Stomach smooth muscle (tissue), 2 donors: ENCODE measurements at regions not wholly inside any gene's neighbourhood (a gene's known extent, or its start where the extent isn't known, plus 50 kb on each side); places are given as distances from the start of the nearest gene placed in this dataset.
"Not testable (repeated sequence)": the region's sequence is repeated elsewhere in the genome, so short reads cannot be mapped to it uniquely, and the experiment has no call there.

Experiments
- H3K27ac ChIP-seq: one replicate; pipeline ENCODE4 v1.7.0; 2013; ENCODE audit warnings: mild to moderate bottlenecking, low read length, inconsistent platforms
- H3K27me3 ChIP-seq, 2 donors: one replicate each; pipeline ENCODE4 v1.7.0; 2013; ENCODE audit warnings: low read length in 2 of 2; ENCODE audit not compliant: insufficient read depth in 2 of 2, control insufficient read depth in 1 of 2
- H3K36me3 ChIP-seq, 2 donors: one replicate each; pipeline ENCODE4 v1.7.0; 2013; ENCODE audit warnings: low read length in 2 of 2; ENCODE audit not compliant: control insufficient read depth in 2 of 2, insufficient read depth in 2 of 2
- H3K4me1 ChIP-seq: one replicate; pipeline ENCODE4 v1.7.0; 2013; ENCODE audit warnings: low read length; ENCODE audit not compliant: control insufficient read depth, insufficient read depth
- H3K4me3 ChIP-seq, 2 donors: one replicate each; pipeline ENCODE4 v1.7.0; 2013; ENCODE audit warnings: low read length in 2 of 2
- H3K9ac ChIP-seq, 2 donors: one replicate each; pipeline ENCODE4 v1.7.0; 2013; ENCODE audit warnings: low read length in 2 of 2, mild to moderate bottlenecking in 1 of 2
- H3K9me3 ChIP-seq, 2 donors: one replicate each; pipeline ENCODE4 v1.7.0; 2013; ENCODE audit warnings: low read length in 2 of 2; ENCODE audit not compliant: control insufficient read depth in 2 of 2
- donor health status: healthy.
- donor health status: Pancreatic carcinoma.

DNA sequence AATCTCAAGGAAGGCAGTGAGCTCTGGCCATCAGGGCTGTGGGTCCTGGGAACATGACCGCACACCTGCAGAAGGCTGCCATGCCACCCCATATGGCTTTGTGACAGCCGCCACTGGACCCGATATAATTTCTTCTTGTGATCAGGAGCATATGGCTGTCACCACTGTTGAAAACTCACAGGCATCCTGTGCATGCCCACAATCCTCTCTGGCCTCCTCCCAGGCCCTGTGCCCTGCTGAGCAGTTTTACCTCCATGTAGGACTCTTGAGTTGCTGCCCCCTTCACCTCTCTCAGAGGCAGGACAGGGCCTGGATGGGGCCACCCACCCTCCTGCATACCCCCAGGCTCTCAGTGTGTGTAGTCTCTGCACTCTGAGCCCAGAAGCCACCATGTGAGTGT, 391.9 kb upstream of the AKR1E2 start:
- Histone ChIP-seq H3K9ac (no peak overlapping the region), H3K4me1 (no peaks in the 10 kb centered on the region), H3K27ac (no peak overlapping the region), H3K9me3 (no peaks in the 10 kb centered on the region), H3K36me3 (no peaks in the 10 kb centered on the region), H3K4me3 (no peak overlapping the region), H3K27me3 (no peaks in the 10 kb centered on the region)

DNA sequence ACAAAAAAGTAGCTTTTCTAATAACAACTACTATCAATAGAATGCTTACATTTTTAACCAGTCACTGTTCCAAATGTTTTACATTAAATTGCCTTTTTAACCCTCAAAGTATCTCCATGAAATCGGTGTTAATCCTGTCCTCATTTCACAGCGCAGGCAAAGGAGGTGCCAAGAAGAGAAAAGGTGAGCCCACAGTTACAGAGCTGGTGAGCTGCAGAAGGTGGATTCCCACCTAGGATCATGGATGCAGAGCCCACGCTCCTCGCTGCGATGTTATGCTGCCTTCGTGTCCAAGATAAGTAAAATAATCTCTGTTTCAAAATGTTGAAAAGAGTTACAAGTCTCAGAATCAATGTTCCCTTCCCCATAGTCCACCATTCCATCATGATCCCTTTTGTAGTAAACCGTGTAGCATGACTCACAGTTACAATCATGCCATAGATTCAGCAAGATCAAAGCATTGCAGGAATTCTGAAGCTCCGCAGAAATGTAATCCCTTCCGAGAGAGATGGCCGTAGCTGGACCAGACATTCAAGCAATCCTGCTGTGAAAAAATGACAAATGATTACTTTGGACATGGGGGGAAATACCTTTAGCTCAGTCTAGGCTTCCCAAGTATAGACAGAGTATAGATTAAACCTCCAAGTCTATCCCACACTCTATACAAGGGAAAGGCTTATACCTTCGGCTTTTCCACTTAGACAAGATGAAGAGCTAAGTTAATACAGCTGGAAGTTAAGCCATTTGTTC, 394.7 kb upstream of the AKR1E2 start:
- no peaks in the 10 kb centered on the region for H3K27me3 ChIP-seq

DNA sequence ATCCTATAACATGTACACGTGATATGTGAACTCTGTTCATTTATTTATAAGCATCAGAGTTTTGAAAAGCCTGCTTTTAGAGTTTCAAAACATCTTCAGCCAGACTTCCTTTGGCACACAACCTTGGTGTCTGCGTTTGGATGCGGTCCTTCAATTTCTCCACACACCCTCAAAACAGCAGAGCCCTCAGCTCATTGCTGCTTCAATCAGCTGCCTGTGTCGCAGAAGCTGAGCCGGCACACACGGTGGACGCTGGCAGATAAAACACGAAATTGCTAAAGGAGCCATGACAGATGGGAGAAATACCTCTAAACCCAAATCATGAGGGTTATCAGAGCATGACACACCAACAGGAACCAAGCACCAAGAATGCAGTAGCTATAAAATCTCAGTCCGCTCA, 396.4 kb upstream of the AKR1E2 start:
- Histone ChIP-seq H3K27ac (no peak overlapping the region), H3K4me1 (no peaks in the 10 kb centered on the region), H3K9ac (no peak overlapping the region), H3K27me3 (no peaks in the 10 kb centered on the region), H3K4me3 (no peak overlapping the region), H3K9me3 (no peaks in the 10 kb centered on the region), H3K36me3 (no peaks in the 10 kb centered on the region)

More for the DNA sequence above, 394.7 kb upstream of the AKR1E2 start:
- Histone ChIP-seq H3K9ac (no peak overlapping the region), H3K4me3 (no peak overlapping the region), H3K27ac (no peak overlapping the region), H3K9me3 (no peaks in the 10 kb centered on the region), H3K36me3 (no peaks in the 10 kb centered on the region), H3K4me1 (no peaks in the 10 kb centered on the region)

DNA sequence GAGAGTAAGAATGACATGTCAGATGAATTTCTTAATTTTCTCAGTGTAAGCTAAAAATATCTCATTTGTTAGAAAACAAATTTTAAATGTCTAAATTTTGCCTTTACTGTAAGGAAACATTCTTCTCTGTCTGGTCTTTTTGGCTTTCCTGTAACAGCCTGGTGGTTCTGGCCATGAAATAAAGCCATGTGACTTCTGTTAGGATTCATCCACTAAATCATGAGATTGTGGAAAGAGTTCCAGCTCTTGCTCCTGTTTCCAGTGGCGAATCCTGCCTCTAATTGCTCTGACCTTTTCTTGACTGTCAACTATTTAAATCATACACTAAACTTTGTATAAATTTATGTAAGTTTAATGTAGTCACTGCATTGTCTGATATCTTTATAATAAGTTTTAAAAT, 398.5 kb upstream of the AKR1E2 start:
- Histone ChIP-seq H3K27ac (no peak overlapping the region), H3K36me3 (no peaks in the 10 kb centered on the region)

DNA sequence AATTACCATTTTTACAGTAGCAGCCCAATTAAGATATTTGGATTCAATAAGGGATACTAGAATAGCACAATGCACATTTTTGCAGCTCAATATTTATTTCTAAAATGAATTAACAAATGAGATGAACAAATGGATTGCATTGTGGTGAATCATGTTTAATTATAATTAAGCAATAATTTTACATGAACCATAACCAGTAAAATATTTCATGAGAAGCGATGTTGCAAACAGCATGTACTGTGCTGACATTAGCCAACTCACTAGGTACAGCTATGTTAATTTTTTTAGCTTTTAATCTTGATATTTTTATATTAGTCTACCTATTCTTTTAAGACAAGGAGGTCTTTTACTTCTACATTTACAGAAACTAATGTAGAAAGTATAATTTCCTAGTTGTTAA, 399.1 kb upstream of the AKR1E2 start:
- Histone ChIP-seq H3K27ac (no peak overlapping the region), H3K27me3 (no peaks in the 10 kb centered on the region), H3K4me1 (no peaks in the 10 kb centered on the region), H3K4me3 (no peak overlapping the region), H3K9me3 (no peaks in the 10 kb centered on the region), H3K9ac (no peak overlapping the region), H3K36me3 (no peaks in the 10 kb centered on the region)

More for the DNA sequence above, 398.5 kb upstream of the AKR1E2 start:
- H3K9ac ChIP-seq, result no peak overlapping the region
- H3K9me3 ChIP-seq, result no peaks in the 10 kb centered on the region
- H3K4me3 ChIP-seq, result no peak overlapping the region
- H3K4me1 ChIP-seq, result no peaks in the 10 kb centered on the region
- H3K27me3 ChIP-seq, result no peaks in the 10 kb centered on the region

DNA sequence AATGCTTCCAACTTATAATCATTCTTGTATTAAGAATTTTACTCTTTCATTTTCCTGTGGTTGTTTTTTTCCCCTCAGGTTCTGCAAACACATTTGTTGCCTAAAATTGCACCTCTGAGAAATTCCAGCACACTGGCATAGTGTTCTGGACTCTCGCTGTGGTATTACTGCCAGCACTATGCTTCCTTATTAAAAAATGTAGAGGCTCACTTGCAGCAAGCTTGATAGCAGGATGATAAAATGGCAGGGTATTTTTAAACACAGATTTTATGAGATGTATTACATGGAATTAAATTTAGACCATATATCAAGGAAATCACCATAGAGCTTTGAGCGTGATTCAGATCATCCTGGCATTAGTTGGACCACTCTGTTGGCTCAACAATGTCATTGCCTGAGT, 416.7 kb upstream of the AKR1E2 start:
- H3K4me1 ChIP-seq, result peaks cover 7% of the 10 kb centered on the region
- no peak overlapping the region for H3K4me3 ChIP-seq
- no peaks in the 10 kb centered on the region for H3K9me3 ChIP-seq
- H3K36me3 ChIP-seq, result no peaks in the 10 kb centered on the region
- H3K27me3 ChIP-seq, result no peaks in the 10 kb centered on the region
- H3K9ac ChIP-seq, result no peak overlapping the region
- H3K27ac ChIP-seq, result no peak overlapping the region

DNA sequence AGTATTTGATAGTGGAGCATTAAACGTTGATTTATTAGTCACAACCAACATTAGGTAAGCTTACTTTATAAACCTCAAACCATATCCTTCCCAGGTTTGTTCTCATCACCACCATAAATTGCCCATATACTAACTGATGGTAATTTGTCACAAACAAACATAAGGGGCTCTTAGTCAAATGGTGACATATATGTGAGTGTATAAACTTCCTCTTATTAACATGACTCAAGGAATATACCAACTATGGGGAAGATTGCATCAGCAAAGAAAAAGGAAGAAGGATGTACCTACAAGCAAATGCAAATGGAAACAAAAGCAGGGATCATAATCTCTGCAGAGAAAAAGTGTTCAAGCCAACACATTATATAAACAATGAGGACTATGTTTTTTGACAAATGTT, 418.2 kb upstream of the AKR1E2 start:
- no peaks in the 10 kb centered on the region for H3K9me3 ChIP-seq
- peaks cover 7% of the 10 kb centered on the region for H3K4me1 ChIP-seq
- no peaks in the 10 kb centered on the region for H3K36me3 ChIP-seq
- H3K4me3 ChIP-seq, result no peak overlapping the region
- H3K27ac ChIP-seq, result no peak overlapping the region
- H3K27me3 ChIP-seq, result no peaks in the 10 kb centered on the region
- H3K9ac ChIP-seq, result no peak overlapping the region

DNA sequence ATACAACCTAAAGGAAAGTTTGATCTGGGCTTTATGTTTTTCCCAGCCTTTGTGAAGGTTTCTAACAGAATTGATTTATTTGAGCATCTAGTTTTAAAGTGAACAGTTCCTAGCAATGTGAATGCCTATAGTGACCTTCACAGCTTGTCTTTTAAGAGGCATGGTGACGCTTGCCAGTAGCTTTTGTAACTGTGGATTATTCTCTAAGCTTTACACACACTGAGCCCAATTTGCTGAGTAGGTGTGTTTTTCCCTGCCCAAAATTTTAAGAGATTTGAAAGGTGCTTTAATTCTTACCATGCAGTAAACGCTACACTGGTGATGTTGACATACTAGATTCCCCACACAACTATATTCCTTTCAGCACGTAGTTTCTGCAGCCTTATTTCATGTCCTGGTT, 420.2 kb upstream of the AKR1E2 start:
- Histone ChIP-seq H3K4me1 (peaks cover 7% of the 10 kb centered on the region), H3K9ac (no peak overlapping the region), H3K27me3 (no peaks in the 10 kb centered on the region), H3K36me3 (no peaks in the 10 kb centered on the region), H3K4me3 (no peak overlapping the region), H3K27ac (no peak overlapping the region), H3K9me3 (no peaks in the 10 kb centered on the region)

DNA sequence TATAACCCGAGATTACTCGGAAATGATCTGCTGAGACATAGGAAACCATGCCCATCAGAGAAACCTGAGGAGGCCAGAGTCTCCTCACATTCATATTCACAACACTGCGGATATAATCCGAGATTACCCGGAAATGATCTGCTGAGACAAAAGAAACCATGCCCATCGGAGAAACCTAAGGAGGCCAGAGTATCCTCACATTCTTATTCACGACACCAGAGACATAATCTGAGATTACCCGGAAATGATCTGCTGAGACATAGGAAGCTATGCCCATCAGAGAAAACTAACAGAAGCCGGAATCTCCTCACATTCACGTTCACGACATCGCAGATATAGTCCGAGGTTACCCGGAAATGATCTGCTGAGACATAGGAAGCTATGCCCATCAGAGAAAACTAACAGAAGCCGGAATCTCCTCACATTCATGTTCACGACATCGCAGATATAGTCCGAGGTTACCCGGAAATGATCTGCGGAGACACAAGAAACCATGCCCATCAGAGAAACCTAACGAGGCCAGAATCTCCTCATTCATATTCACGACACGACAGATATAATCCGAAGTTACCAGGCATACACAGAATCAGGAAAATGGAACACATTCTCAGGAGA, 422.3 kb upstream of the AKR1E2 start:
- H3K4me1 ChIP-seq, result peaks cover 4% of the 10 kb centered on the region
- H3K9me3 ChIP-seq, result no peaks in the 10 kb centered on the region
- H3K27me3 ChIP-seq, result no peaks in the 10 kb centered on the region
- H3K27ac ChIP-seq, result no peak overlapping the region
- H3K36me3 ChIP-seq, result no peaks in the 10 kb centered on the region
- no peak overlapping the region for H3K4me3 ChIP-seq
- no peak overlapping the region for H3K9ac ChIP-seq

DNA sequence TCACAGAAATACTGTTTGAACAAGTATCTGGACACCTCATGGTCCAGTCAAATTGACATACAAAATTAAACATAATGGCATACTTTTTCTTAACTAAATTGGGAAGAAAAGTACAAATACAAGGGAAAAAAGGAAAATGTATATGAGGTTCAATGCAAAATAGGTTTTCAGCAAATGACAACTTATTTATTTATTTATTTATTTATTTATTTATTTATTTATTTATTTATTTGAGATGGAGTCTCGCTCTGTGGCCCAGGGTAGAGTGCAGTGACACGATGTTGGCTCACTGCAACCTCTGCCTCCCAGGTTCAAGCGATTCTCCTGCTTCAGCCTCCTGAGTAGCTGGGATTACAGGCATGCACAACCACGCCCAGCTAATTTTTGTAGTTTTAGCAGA, 424.9 kb upstream of the AKR1E2 start:
- not testable (repeated sequence) for H3K36me3 ChIP-seq, H3K4me1 ChIP-seq, H3K9me3 ChIP-seq, H3K4me3 ChIP-seq, H3K27ac ChIP-seq, H3K9ac ChIP-seq, H3K27me3 ChIP-seq

DNA sequence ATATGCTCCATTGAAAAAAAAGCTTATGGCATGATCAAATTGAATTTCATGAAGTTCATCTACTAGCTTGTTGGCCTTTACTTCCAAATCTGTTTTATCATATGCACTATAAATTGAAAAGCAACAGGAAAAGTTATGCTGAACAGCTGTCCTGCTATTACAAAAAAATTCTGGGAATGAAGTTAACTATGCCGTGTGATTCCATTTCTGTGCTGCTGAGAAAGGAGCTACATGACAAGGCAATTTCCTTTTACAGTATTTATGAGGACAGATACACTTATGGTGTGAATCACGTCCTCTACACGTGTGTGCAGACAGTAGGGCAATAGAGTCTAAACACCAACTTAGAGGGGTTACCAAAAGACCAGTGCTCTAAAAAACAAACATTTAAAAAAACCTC, 426.5 kb upstream of the AKR1E2 start:
- Histone ChIP-seq H3K4me1 (no peaks in the 10 kb centered on the region), H3K9ac (no peak overlapping the region), H3K27ac (no peak overlapping the region), H3K9me3 (no peaks in the 10 kb centered on the region), H3K36me3 (no peaks in the 10 kb centered on the region), H3K27me3 (no peaks in the 10 kb centered on the region), H3K4me3 (no peak overlapping the region)
